Tibial nerve (tissue), 4 donors: ENCODE measurements at regions not wholly inside any gene's neighbourhood (a gene's known extent, or its start where the extent isn't known, plus 50 kb on each side); places are given as distances from the start of the nearest gene placed in this dataset.

ENCODE experiments used
- DNase-seq, 2 donors: peaks; one replicate each; pipeline ENCODE4 v3.0.0-alpha.2; 2019; ENCODE audit warnings: low spot score in 2 of 2
- H3K27ac ChIP-seq, 4 donors: fragments of 200-600 bp; sonication (generic) in 3 of 4; one replicate each; pipeline ENCODE4 v1.5.1; 2017 to 2019; ENCODE audit warnings: mild to moderate bottlenecking in 1 of 4
- H3K27me3 ChIP-seq, 2 donors: fragments of 200-600 bp; sonication (generic) in 1 of 2; one replicate each; pipeline versions ENCODE4 v1.5.1 to v1.6.0; 2017 to 2019
- H3K36me3 ChIP-seq, 3 donors: fragments of 200-600 bp; sonication (generic); one replicate each; pipeline ENCODE4 v1.5.1; 2018 to 2019
- H3K4me1 ChIP-seq, 4 donors: fragments of 200-600 bp; sonication (generic) in 3 of 4; one replicate each; pipeline ENCODE4 v1.5.1; 2017 to 2019
- H3K4me3 ChIP-seq, 4 donors: fragments of 200-600 bp; sonication (generic) in 3 of 4; one replicate each; pipeline ENCODE4 v1.5.1; 2017 to 2019; ENCODE audit warnings: mild to moderate bottlenecking in 1 of 4, moderate library complexity in 1 of 4
- H3K9me3 ChIP-seq, 4 donors: fragments of 200-600 bp; sonication (generic) in 3 of 4; one replicate each; pipeline ENCODE4 v1.5.1; 2017 to 2019
- CTCF ChIP-seq, 5 experiments: fragments of 200-600 bp in 3 of 5; fragments of 450-650 bp in 2 of 5; sonication (generic) in 3 of 5; IDR thresholded peaks; one replicate each; pipeline ENCODE4 v1.5.1; 2016 to 2019; ENCODE audit warnings: antibody characterized with exemption in 5 of 5, mild to moderate bottlenecking in 3 of 5, moderate library complexity in 2 of 5
- EP300 ChIP-seq, 2 donors: sonication (generic); formaldehyde crosslinking; IDR thresholded peaks; one replicate each; pipeline ENCODE4 v1.6.1; 2017; ENCODE audit warnings: antibody characterized with exemption in 2 of 2, mild to moderate bottlenecking in 1 of 2
- POLR2A ChIP-seq, 2 donors: fragments of 450-650 bp; IDR thresholded peaks; one replicate each; pipeline ENCODE4 v1.6.1; 2017; ENCODE audit warnings: antibody characterized with exemption in 2 of 2, mild to moderate bottlenecking in 2 of 2, moderate library complexity in 2 of 2
- WGBS, 2 donors: methylation state at CpG; one replicate each; pipeline ENCODE4 v1.1.5; 2018; 5-methylcytosine and 5-hydroxymethylcytosine counted together

- Histone ChIP-seq H3K27me3 (no peaks in the 10 kb centered on the region), H3K9me3 (no peaks in the 10 kb centered on the region), H3K4me1 (peaks cover 0 to 26% (median 8%) of the 10 kb centered on the region in 4 donors), H3K36me3 (no peaks in the 10 kb centered on the region), H3K4me3 (no peak overlapping the region), H3K27ac (no peak overlapping the region)
- no peak for TF ChIP-seq EP300 (IDR thresholded peaks at IDR 0.05)
- TF ChIP-seq POLR2A (IDR thresholded peaks at IDR 0.05) = no peak
- TF ChIP-seq CTCF (IDR thresholded peaks at IDR 0.05) = no peak
- no peak for DNase-seq
- WGBS, 2 donors = 98 to 99% methylated on average over 2 of the region's 2 CpGs
Measured at GRCh38 chr5:57845025-57845424, 362.4 kb upstream of the ACTBL2 start.

DNA sequence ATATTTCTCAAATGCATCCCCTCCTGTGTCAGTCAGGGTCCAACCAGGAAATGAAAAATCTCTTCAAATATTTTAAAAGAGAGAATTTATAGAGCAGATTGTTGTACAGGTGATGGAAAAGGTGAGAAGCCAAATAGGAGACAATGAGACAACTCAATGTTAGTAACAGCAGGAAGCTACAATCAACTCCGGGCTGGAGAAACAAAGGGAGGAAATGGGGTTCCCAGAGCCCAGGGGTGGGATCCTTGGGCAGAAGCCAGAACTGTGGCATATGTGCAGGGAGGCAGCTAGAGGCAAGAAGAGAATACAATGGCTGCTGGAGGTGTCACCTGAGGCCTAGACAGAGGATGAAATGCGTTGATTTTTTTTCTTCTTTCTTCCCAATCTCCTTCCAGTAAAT, 361.8 kb upstream of the ACTBL2 start:
- Histone ChIP-seq H3K36me3 (no peaks in the 10 kb centered on the region), H3K4me3 (no peak overlapping the region), H3K27ac (no peak overlapping the region), H3K27me3 (no peaks in the 10 kb centered on the region), H3K4me1 (peaks cover 0 to 26% (median 8%) of the 10 kb centered on the region in 4 donors), H3K9me3 (no peaks in the 10 kb centered on the region)
- TF ChIP-seq POLR2A (IDR thresholded peaks at IDR 0.05) (no peak), EP300 (IDR thresholded peaks at IDR 0.05) (no peak), CTCF (IDR thresholded peaks at IDR 0.05) (no peak)
- DNase-seq = no peak
- 82 to 89% methylated on average over 2 of the region's 2 CpGs for WGBS, 2 donors

DNA sequence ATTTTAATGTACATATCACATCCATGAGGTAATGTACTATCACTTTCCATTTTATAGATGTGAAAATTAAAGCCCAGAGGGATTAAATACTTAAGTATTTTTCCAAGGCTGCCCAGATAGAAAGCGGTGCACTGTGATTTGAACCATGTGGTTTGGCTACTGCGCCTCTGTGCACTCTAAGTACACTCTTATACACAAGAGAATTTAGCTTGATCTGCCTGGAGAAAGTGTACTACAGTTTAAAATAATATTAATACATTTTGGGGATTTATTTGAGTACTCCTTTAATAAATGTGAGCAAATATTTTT, 360.4 kb upstream of the ACTBL2 start:
- Histone ChIP-seq H3K4me1 (peaks cover 0 to 26% (median 8%) of the 10 kb centered on the region in 4 donors), H3K27me3 (no peaks in the 10 kb centered on the region), H3K36me3 (no peaks in the 10 kb centered on the region), H3K4me3 (no peak overlapping the region), H3K27ac (no peak overlapping the region), H3K9me3 (no peaks in the 10 kb centered on the region)
- WGBS, 2 donors = 58 to 60% methylated on average over 2 of the region's 2 CpGs
- no peak for DNase-seq
- TF ChIP-seq EP300 (IDR thresholded peaks at IDR 0.05) (no peak), POLR2A (IDR thresholded peaks at IDR 0.05) (no peak), CTCF (IDR thresholded peaks at IDR 0.05) (no peak)

- 68% methylated on average over 3 of the region's 3 CpGs for WGBS, 2 donors
- no peaks in the 10 kb centered on the region for H3K27me3 ChIP-seq
- H3K4me1 ChIP-seq = peaks cover 0 to 26% (median 8%) of the 10 kb centered on the region in 4 donors
- H3K36me3 ChIP-seq = no peaks in the 10 kb centered on the region
- H3K4me3 ChIP-seq = no peak overlapping the region
- no peak for DNase-seq
- TF ChIP-seq EP300 (IDR thresholded peaks at IDR 0.05) = no peak
- no peak for TF ChIP-seq CTCF (IDR thresholded peaks at IDR 0.05)
- TF ChIP-seq POLR2A (IDR thresholded peaks at IDR 0.05) = no peak
- H3K9me3 ChIP-seq = no peaks in the 10 kb centered on the region
- H3K27ac ChIP-seq = peak overlapping the region in 1 of 4 donors; percentile 26
Measured at GRCh38 chr5:57842364-57843058, 359.9 kb upstream of the ACTBL2 start.

DNA sequence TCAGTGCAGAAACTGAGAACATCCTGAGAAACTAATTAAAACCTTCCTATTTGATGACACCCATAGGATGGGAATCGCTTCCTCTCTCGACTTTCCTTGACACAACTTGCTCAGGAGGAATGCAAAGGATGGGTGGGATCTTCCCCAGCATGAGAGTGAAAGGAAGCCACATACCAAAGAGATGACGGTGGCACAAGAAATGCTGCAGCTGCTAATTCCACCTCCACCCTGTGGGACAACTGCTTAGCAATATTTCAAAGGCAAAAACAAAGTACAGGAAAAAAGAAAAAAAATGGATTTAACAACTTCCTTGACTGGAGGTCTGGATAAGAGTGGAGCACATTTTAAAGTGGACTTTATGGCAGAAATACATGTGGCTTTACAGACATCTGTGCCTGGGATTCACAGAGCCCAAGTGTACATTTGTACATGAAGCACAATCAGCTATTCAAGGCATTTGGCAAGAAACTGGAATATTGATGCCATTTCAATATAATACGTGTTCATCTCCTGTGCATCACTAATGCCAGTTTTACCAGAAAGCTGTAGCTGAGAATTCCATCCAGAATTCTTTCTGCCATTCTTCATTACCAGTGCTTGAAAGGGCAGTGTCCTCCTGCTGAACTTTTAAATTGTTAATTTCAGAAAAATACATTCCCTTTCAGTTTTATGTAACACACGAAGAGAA, 359.2 kb upstream of the ACTBL2 start:
- DNase-seq = no peak
- H3K27ac ChIP-seq = peak overlapping the region in 1 of 4 donors; percentile 26
- H3K4me1 ChIP-seq = peaks cover 0 to 26% (median 8%) of the 10 kb centered on the region in 4 donors
- TF ChIP-seq POLR2A (IDR thresholded peaks at IDR 0.05) (no peak), CTCF (IDR thresholded peaks at IDR 0.05) (no peak), EP300 (IDR thresholded peaks at IDR 0.05) (no peak)
- 16 to 22% methylated on average over 5 of the region's 5 CpGs for WGBS, 2 donors
- H3K4me3 ChIP-seq = no peak overlapping the region
- H3K27me3 ChIP-seq = no peaks in the 10 kb centered on the region
- H3K36me3 ChIP-seq = no peaks in the 10 kb centered on the region
- no peaks in the 10 kb centered on the region for H3K9me3 ChIP-seq
